ENCODE measurements at regions not wholly inside any gene's neighbourhood (a gene's known extent, or its start where the extent isn't known, plus 50 kb on each side); places are given as distances from the start of the nearest gene placed in this dataset.

DNA sequence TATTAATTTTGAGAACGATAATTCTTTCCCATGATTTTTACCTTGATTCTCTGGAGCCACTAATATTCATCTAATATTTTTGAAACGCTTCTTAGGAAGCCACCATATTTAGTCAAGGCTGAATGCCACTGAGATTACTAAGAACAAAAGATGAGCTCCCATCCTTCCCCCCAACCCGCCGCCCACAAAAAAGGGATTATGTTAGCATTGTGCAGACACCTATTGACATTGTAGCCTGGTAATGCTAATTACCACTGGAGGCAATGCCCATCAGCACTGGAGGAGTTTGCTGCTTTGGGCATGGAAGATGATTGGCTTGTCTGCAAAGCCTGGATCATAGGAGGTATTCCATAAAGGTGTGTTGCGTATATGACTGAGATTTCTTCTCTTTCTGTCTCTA, 739.1 kb upstream of the WWC1 start:
- WGBS, 2 experiments (ENCODE audit: low coverage in 1 of 2, low lambda C conversion rate in 2 of 2, missing lambda C conversion rate in 2 of 2): 54 to 59% methylated on average over 5 of the region's 5 CpGs
- Histone ChIP-seq H3K4me3 (no peak overlapping the region), H4K20me1 (ENCODE audit: insufficient read depth) (no peaks in the 10 kb centered on the region), H3F3A (ENCODE audit: insufficient read depth) (no peaks in the 10 kb centered on the region), H3K4me2 (ENCODE audit: unreplicated experiment) (no peak overlapping the region), H3K36me3 (ENCODE audit: low read depth) (no peaks in the 10 kb centered on the region), H3K4me1 (ENCODE audit: insufficient read depth) (no peaks in the 10 kb centered on the region), H3K79me2 (ENCODE audit: insufficient read depth) (no peaks in the 10 kb centered on the region), H3K27ac (no peak overlapping the region), H2AFZ (no peak overlapping the region), H3K9me2 (ENCODE audit: insufficient read depth) (no peaks in the 10 kb centered on the region), H3K9me3 (ENCODE audit: low read depth) (no peaks in the 10 kb centered on the region), H3K9ac (no peak overlapping the region), H3K27me3 (replicated peaks; ENCODE audit: insufficient read depth) (peaks cover 24% of the 10 kb centered on the region)
- in situ Hi-C loops (cut with MboI): loop anchor here (25.0 kb wide), 1 partner anchor 1915 kb away; no protein-coding TSS in a partner anchor
- DNase-seq: no peak
- no peak for TF ChIP-seq EZH2phosphoT487 (IDR thresholded peaks at IDR 0.05; ENCODE audit: insufficient read depth, low read depth)
- no peak for TF ChIP-seq EZH2 (IDR thresholded peaks at IDR 0.05; ENCODE audit: insufficient read depth, poor library complexity, severe bottlenecking)

- DNase-seq: no peak
- Histone ChIP-seq H2AFZ (no peak overlapping the region), H3K9me2 (ENCODE audit: insufficient read depth) (no peaks in the 10 kb centered on the region), H3K79me2 (ENCODE audit: insufficient read depth) (no peaks in the 10 kb centered on the region), H3K27ac (no peak overlapping the region), H4K20me1 (ENCODE audit: insufficient read depth) (no peaks in the 10 kb centered on the region), H3K4me1 (ENCODE audit: insufficient read depth) (no peaks in the 10 kb centered on the region), H3K36me3 (ENCODE audit: low read depth) (no peaks in the 10 kb centered on the region), H3K9ac (no peak overlapping the region), H3K4me2 (ENCODE audit: unreplicated experiment) (no peak overlapping the region), H3K4me3 (no peak overlapping the region), H3F3A (ENCODE audit: insufficient read depth) (no peaks in the 10 kb centered on the region), H3K9me3 (ENCODE audit: low read depth) (no peaks in the 10 kb centered on the region), H3K27me3 (replicated peaks; ENCODE audit: insufficient read depth) (peaks cover 28% of the 10 kb centered on the region)
- TF ChIP-seq EZH2 (IDR thresholded peaks at IDR 0.05; ENCODE audit: insufficient read depth, poor library complexity, severe bottlenecking): no peak
- no peak for TF ChIP-seq EZH2phosphoT487 (IDR thresholded peaks at IDR 0.05; ENCODE audit: insufficient read depth, low read depth)
- in situ Hi-C loops (cut with MboI): loop anchor here (25.0 kb wide), 1 partner anchor 1916 kb away; no protein-coding TSS in a partner anchor
- 45 to 67% methylated on average over 2 of the region's 2 CpGs for WGBS, 2 experiments (ENCODE audit: low coverage in 1 of 2, low lambda C conversion rate in 2 of 2, missing lambda C conversion rate in 2 of 2)
These were observed 737.9 kb upstream of the WWC1 start for GRCh38 chr5:167553511-167553910.

DNA sequence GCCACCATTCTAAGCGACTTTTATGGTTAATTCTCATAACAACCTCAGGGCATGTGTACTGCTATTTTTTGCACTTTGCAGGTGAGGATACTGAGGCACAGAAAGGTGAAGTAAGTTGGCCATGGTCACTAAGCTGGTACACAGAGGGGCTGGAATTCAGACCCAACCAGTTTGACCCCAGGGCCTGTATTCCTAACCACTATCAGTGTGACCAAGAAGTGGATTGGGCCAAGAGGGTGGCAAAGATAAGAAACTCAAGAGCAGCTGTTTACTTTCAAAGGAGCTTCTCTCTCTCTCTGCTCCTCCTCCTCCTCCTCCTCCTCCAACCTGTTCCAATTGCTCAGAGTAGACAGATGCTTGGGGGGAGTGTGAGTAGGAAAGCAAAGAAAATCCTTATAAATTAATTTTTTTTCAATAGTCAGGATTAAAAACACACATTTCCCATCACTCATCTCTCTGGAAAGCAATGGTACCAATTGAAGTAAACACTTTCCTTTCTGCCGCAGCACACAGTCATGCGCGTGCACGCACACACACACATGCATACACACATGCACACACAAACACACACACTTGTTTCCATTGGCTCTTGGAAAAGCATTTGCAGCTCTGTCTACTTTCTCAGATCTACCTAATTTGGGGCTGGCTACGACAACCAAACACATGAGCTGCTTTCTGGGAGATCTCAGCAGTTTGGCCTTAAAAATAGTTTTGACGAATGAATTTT, 736.7 kb upstream of the WWC1 start:
- Histone ChIP-seq H3K27ac (no peak overlapping the region), H4K20me1 (ENCODE audit: insufficient read depth) (no peaks in the 10 kb centered on the region), H3K9me2 (ENCODE audit: insufficient read depth) (no peaks in the 10 kb centered on the region), H3K4me3 (no peak overlapping the region), H3K9ac (no peak overlapping the region), H3K4me2 (ENCODE audit: unreplicated experiment) (no peak overlapping the region), H3K4me1 (ENCODE audit: insufficient read depth) (no peaks in the 10 kb centered on the region), H3K9me3 (ENCODE audit: low read depth) (no peaks in the 10 kb centered on the region), H3K27me3 (replicated peaks; ENCODE audit: insufficient read depth) (peaks cover 23% of the 10 kb centered on the region), H3K79me2 (ENCODE audit: insufficient read depth) (no peaks in the 10 kb centered on the region), H3F3A (ENCODE audit: insufficient read depth) (no peaks in the 10 kb centered on the region), H2AFZ (no peak overlapping the region), H3K36me3 (ENCODE audit: low read depth) (no peaks in the 10 kb centered on the region)
- DNase-seq: no peak
- TF ChIP-seq EZH2 (IDR thresholded peaks at IDR 0.05; ENCODE audit: insufficient read depth, poor library complexity, severe bottlenecking): no peak
- no peak for TF ChIP-seq EZH2phosphoT487 (IDR thresholded peaks at IDR 0.05; ENCODE audit: insufficient read depth, low read depth)
- in situ Hi-C loops (cut with MboI): loop anchor here (25.0 kb wide), 1 partner anchor 1917 kb away; no protein-coding TSS in a partner anchor
- WGBS, 2 experiments (ENCODE audit: low coverage in 1 of 2, low lambda C conversion rate in 2 of 2, missing lambda C conversion rate in 2 of 2): 77% methylated on average over 7 of the region's 7 CpGs

- H3K9ac ChIP-seq: no peak overlapping the region
- no peak overlapping the region for H2AFZ ChIP-seq
- WGBS, 2 experiments (ENCODE audit: low coverage in 1 of 2, low lambda C conversion rate in 2 of 2, missing lambda C conversion rate in 2 of 2): 29 to 39% methylated on average over 10 of the region's 10 CpGs
- H3K79me2 ChIP-seq (ENCODE audit: insufficient read depth): no peaks in the 10 kb centered on the region
- H3K27ac ChIP-seq: no peak overlapping the region
- H4K20me1 ChIP-seq (ENCODE audit: insufficient read depth): no peaks in the 10 kb centered on the region
- TF ChIP-seq EZH2phosphoT487 (IDR thresholded peaks at IDR 0.05; ENCODE audit: insufficient read depth, low read depth) (no peak), EZH2 (IDR thresholded peaks at IDR 0.05; ENCODE audit: insufficient read depth, poor library complexity, severe bottlenecking) (no peak)
- no peaks in the 10 kb centered on the region for H3K9me3 ChIP-seq (ENCODE audit: low read depth)
- H3K4me3 ChIP-seq: no peak overlapping the region
- H3F3A ChIP-seq (ENCODE audit: insufficient read depth): no peaks in the 10 kb centered on the region
- no peaks in the 10 kb centered on the region for H3K9me2 ChIP-seq (ENCODE audit: insufficient read depth)
- DNase-seq: no peak
- peaks cover 32% of the 10 kb centered on the region for H3K27me3 ChIP-seq (replicated peaks; ENCODE audit: insufficient read depth)
- H3K36me3 ChIP-seq (ENCODE audit: low read depth): no peaks in the 10 kb centered on the region
- H3K4me1 ChIP-seq (ENCODE audit: insufficient read depth): no peaks in the 10 kb centered on the region
- in situ Hi-C loops (cut with MboI): loop anchor here (25.0 kb wide), 1 partner anchor 1918 kb away; no protein-coding TSS in a partner anchor
- H3K4me2 ChIP-seq (ENCODE audit: unreplicated experiment): no peak overlapping the region
These were observed 735.8 kb upstream of the WWC1 start for GRCh38 chr5:167555565-167556166.
